OCI-LY1 (cell line): ENCODE measurements at regions not wholly inside any gene's neighbourhood (a gene's known extent, or its start where the extent isn't known, plus 50 kb on each side); places are given as distances from the start of the nearest gene placed in this dataset.

Experiments used
- H2AFZ ChIP-seq: fragments of 200-600 bp; sonication (generic), shearing (Covaris generic); 2 replicates; pipeline ENCODE4 v1.6.0; 2014; ENCODE audit warnings: antibody characterized with exemption, mild to moderate bottlenecking, low read length
- H3F3A ChIP-seq: fragments of 200-600 bp; sonication (generic), shearing (Covaris generic); 2 replicates; pipeline ENCODE4 v1.6.0; 2014; ENCODE audit warnings: mild to moderate bottlenecking, antibody characterized with exemption, low read length, moderate library complexity; ENCODE audit not compliant: insufficient read depth
- H3K27ac ChIP-seq: fragments of 200-600 bp; sonication (generic); 2 replicates; pipeline ENCODE4 v1.5.1; 2014; ENCODE audit warnings: low read length, mixed run types, mild to moderate bottlenecking, low read depth; ENCODE audit not compliant: poor library complexity, severe bottlenecking
- H3K27me3 ChIP-seq: fragments of 200-600 bp; sonication (generic); 2 replicates; pipeline ENCODE4 v1.6.0; 2014; ENCODE audit warnings: antibody characterized with exemption, mild to moderate bottlenecking, low read length, moderate library complexity; ENCODE audit not compliant: insufficient read depth
- H3K36me3 ChIP-seq: fragments of 200-600 bp; sonication (generic); 2 replicates; pipeline ENCODE4 v1.6.1; 2014; ENCODE audit warnings: mild to moderate bottlenecking, antibody characterized with exemption, low read length, moderate library complexity, mixed read lengths; ENCODE audit not compliant: insufficient read depth
- H3K4me1 ChIP-seq: fragments of 200-600 bp; sonication (generic); 2 replicates; pipeline ENCODE4 v1.5.1; 2014; ENCODE audit warnings: mild to moderate bottlenecking, low read length, moderate library complexity; ENCODE audit not compliant: insufficient read depth, severe bottlenecking
- H3K4me2 ChIP-seq: fragments of 200-600 bp; sonication (generic), shearing (Covaris generic); 2 replicates; pipeline ENCODE4 v1.6.1; 2014; ENCODE audit warnings: low read length
- H3K4me3 ChIP-seq: fragments of 200-600 bp; sonication (generic); 2 replicates; pipeline ENCODE4 v1.5.1; 2014; ENCODE audit warnings: low read length, low read depth, mild to moderate bottlenecking, mixed read lengths; ENCODE audit not compliant: poor library complexity, severe bottlenecking
- H3K79me2 ChIP-seq: fragments of 200-600 bp; shearing (Covaris generic); 2 replicates; pipeline ENCODE4 v1.6.1; 2016; ENCODE audit warnings: mixed run types, low read length, mixed read lengths; ENCODE audit not compliant: insufficient read depth
- H3K9ac ChIP-seq: fragments of 200-600 bp; sonication (generic), shearing (Covaris generic); 2 replicates; pipeline ENCODE4 v1.6.1; 2014; ENCODE audit warnings: mild to moderate bottlenecking, low read length, mixed read lengths
- H3K9me2 ChIP-seq: fragments of 200-600 bp; sonication (generic), shearing (Covaris generic); 2 replicates; pipeline ENCODE4 v1.6.1; 2014; ENCODE audit warnings: low read depth, mild to moderate bottlenecking, low read length, mixed read lengths
- H3K9me3 ChIP-seq: fragments of 200-600 bp; shearing (Covaris generic); 2 replicates; pipeline ENCODE4 v1.6.1; 2014; ENCODE audit warnings: low read length, mixed read lengths
- H4K20me1 ChIP-seq: fragments of 200-600 bp; sonication (generic), shearing (Covaris generic); 2 replicates; pipeline ENCODE4 v1.6.0; 2016; ENCODE audit warnings: mild to moderate bottlenecking, low read length; ENCODE audit not compliant: insufficient read depth
- EZH2 ChIP-seq: fragments of 200-600 bp; sonication (generic), shearing (Covaris generic); IDR thresholded peaks from 2 replicates; pipeline ENCODE4 v1.8.0; 2017; ENCODE audit warnings: borderline replicate concordance, mixed run types, mild to moderate bottlenecking, antibody characterized with exemption, low read length, moderate library complexity, mixed read lengths
- TF ChIP-seq, protein P1 (sequence below): fragments of 200-600 bp; sonication (generic), shearing (Covaris generic); IDR thresholded peaks from 2 replicates; pipeline ENCODE4 v1.5.1; 2017; ENCODE audit warnings: mild to moderate bottlenecking, antibody characterized with exemption, low read length, moderate library complexity, mixed read lengths

DNA sequence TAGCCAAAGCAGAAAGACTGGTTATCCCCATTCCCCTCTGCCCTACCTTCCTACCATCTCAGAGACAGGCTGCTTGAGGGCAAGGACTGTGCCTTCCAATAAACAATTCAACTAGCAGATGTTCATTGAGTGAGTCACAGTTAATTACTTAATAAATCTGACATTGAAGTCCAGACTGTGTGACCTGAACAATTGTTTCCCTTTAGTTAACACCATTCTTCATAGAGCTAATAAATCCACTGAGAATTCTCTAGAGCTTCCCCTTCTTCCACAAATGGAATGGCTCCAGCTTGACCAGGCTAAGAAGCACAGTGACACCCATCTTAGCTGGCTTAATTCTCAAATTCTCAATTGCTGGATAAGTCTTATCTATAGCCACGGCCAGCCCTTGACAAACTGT lies 61.9 kb upstream of the GJA5 start:
- Histone ChIP-seq H3K27me3 (no peaks in the 10 kb centered on the region), H2AFZ (no peak overlapping the region), H3K9me3 (no peaks in the 10 kb centered on the region), H3K4me2 (no peak overlapping the region), H3K4me1 (no peaks in the 10 kb centered on the region), H3K9me2 (no peaks in the 10 kb centered on the region), H3K9ac (no peak overlapping the region), H3K36me3 (no peaks in the 10 kb centered on the region), H3F3A (no peaks in the 10 kb centered on the region), H3K79me2 (no peaks in the 10 kb centered on the region), H3K4me3 (no peak overlapping the region), H4K20me1 (no peaks in the 10 kb centered on the region), H3K27ac (no peak overlapping the region)
- TF ChIP-seq EZH2 = no peak
- TF ChIP-seq, protein P1, sequence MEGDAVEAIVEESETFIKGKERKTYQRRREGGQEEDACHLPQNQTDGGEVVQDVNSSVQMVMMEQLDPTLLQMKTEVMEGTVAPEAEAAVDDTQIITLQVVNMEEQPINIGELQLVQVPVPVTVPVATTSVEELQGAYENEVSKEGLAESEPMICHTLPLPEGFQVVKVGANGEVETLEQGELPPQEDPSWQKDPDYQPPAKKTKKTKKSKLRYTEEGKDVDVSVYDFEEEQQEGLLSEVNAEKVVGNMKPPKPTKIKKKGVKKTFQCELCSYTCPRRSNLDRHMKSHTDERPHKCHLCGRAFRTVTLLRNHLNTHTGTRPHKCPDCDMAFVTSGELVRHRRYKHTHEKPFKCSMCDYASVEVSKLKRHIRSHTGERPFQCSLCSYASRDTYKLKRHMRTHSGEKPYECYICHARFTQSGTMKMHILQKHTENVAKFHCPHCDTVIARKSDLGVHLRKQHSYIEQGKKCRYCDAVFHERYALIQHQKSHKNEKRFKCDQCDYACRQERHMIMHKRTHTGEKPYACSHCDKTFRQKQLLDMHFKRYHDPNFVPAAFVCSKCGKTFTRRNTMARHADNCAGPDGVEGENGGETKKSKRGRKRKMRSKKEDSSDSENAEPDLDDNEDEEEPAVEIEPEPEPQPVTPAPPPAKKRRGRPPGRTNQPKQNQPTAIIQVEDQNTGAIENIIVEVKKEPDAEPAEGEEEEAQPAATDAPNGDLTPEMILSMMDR = no peak

- H3K27ac ChIP-seq = no peak overlapping the region
- no peaks in the 10 kb centered on the region for H3K9me2 ChIP-seq
- no peak for TF ChIP-seq EZH2
- TF ChIP-seq, protein P1 = no peak
- H3K4me1 ChIP-seq = no peaks in the 10 kb centered on the region
- no peaks in the 10 kb centered on the region for H3K79me2 ChIP-seq
- H3F3A ChIP-seq = no peaks in the 10 kb centered on the region
- no peak overlapping the region for H3K4me3 ChIP-seq
- no peaks in the 10 kb centered on the region for H3K36me3 ChIP-seq
- H3K9ac ChIP-seq = no peak overlapping the region
- H2AFZ ChIP-seq = no peak overlapping the region
- no peaks in the 10 kb centered on the region for H3K27me3 ChIP-seq
- H3K4me2 ChIP-seq = no peak overlapping the region
- H3K9me3 ChIP-seq = no peaks in the 10 kb centered on the region
- H4K20me1 ChIP-seq = no peaks in the 10 kb centered on the region
Observed at GRCh38 chr1:147824001-147824400, 63.6 kb upstream of the GJA5 start.

DNA sequence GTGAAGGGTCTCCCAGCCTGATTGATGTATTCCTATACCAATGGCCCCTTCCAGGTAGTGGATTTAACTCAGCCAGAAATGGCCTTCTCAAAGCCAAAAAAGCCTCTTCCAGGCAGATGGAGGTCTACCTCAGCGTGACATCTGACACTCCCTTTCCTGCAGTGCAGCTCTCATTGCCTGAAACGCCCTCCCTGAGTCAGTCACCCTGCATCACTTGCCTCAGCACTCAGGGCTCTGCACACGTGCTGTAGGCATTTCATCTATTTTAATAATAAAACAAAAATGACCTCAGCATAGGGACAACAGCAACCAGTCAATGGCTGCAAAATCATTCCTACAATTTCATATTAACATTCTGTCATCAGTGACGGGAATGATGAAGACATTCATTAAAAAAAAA lies 64.4 kb upstream of the GJA5 start:
- no peaks in the 10 kb centered on the region for H3K9me3 ChIP-seq
- no peaks in the 10 kb centered on the region for H3K4me1 ChIP-seq
- no peaks in the 10 kb centered on the region for H3K36me3 ChIP-seq
- no peak overlapping the region for H3K4me3 ChIP-seq
- no peak overlapping the region for H2AFZ ChIP-seq
- no peaks in the 10 kb centered on the region for H3F3A ChIP-seq
- TF ChIP-seq, protein P1 = no peak
- TF ChIP-seq EZH2 = no peak
- no peak overlapping the region for H3K27ac ChIP-seq
- H3K9me2 ChIP-seq = no peaks in the 10 kb centered on the region
- no peaks in the 10 kb centered on the region for H4K20me1 ChIP-seq
- H3K9ac ChIP-seq = no peak overlapping the region
- no peaks in the 10 kb centered on the region for H3K79me2 ChIP-seq
- H3K27me3 ChIP-seq = no peaks in the 10 kb centered on the region
- no peak overlapping the region for H3K4me2 ChIP-seq
